ENCODE measurements at regions not wholly inside any gene's neighbourhood (a gene's known extent, or its start where the extent isn't known, plus 50 kb on each side); places are given as distances from the start of the nearest gene placed in this dataset.

DNA sequence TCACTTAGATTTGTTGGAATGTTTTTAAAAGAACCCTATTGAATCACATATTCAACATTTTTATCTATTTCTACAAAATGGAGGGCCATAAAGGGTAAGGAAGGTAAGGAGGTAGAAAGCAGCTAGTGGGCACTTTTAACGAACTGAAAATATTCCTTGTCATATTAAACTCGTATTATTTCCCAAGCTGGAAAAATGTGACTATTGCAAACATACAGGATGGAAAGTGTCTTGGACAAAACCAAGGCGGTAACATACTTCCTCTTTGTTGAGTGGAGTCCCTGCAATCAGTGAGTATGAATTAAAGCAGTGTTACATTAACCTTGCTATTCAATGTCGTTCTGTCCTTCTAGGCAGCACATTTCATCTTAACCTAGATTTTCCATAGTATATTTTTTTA lies 165.6 kb downstream of the RCN1 start:
- no peaks in the 10 kb centered on the region for H3K4me1 Mint-ChIP-seq
- peaks cover 0 to 3% (median 0%) of the 10 kb centered on the region in 11 donors for H3K9me3 Mint-ChIP-seq
- CTCF ChIA-PET: no interaction called here
- no peak for DNase-seq
- H3K4me3 Mint-ChIP-seq: no peak overlapping the region
- intact Hi-C loops (cut with micrococcal nuclease): no loop called here
- POLR2A ChIA-PET: no interaction called here
- Histone ChIP-seq H3K36me3 (ENCODE audit: control insufficient read depth in 2 of 3, insufficient read depth in 3 of 3, low read length in 3 of 3) (no peaks in the 10 kb centered on the region), H3K9me3 (ENCODE audit: control insufficient read depth in 2 of 3, low read length in 3 of 3) (no peaks in the 10 kb centered on the region), H3K4me3 (ENCODE audit: low read length) (no peak overlapping the region), H3K27me3 (ENCODE audit: control insufficient read depth in 2 of 2, insufficient read depth in 2 of 2, low read length in 2 of 2) (no peaks in the 10 kb centered on the region), H3K4me1 (ENCODE audit: control insufficient read depth in 2 of 2, insufficient read depth in 2 of 2, low read length in 2 of 2) (no peaks in the 10 kb centered on the region), H3K27ac (ENCODE audit: low read depth, low read length) (no peak overlapping the region)
- no peaks in the 10 kb centered on the region for H3K36me3 Mint-ChIP-seq
- peaks cover 0 to 18% (median 16%) of the 10 kb centered on the region in 5 donors for H3K27me3 Mint-ChIP-seq
- no peak for ATAC-seq
- no peak overlapping the region for H3K27ac Mint-ChIP-seq

DNA sequence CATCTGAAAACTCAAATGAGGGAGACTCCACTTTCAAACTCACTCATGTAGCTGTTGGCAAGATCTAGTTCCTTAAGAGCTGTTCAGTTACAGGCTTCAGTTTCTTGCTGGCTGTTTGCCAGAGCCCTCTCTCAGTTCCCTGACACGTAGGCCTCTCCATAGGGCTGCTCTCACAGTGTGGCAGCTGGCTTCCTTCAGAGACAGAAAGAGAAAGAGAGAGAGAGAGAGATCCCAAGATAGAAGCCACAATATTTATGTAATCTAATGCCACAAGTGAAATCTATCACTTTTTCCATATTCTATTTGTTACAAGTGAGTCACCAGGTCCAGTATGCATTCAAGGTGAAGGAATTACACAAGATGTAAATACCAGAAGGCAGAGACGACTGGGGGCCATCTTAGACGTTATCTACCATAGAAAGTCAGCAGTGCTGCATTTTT lies 168.8 kb downstream of the RCN1 start:
- CTCF ChIA-PET: no interaction called here
- intact Hi-C loops (cut with micrococcal nuclease): no loop called here
- Histone ChIP-seq H3K36me3 (ENCODE audit: control insufficient read depth in 2 of 3, insufficient read depth in 3 of 3, low read length in 3 of 3) (no peaks in the 10 kb centered on the region), H3K27me3 (ENCODE audit: control insufficient read depth in 2 of 2, insufficient read depth in 2 of 2, low read length in 2 of 2) (no peaks in the 10 kb centered on the region), H3K4me3 (ENCODE audit: low read length) (no peak overlapping the region), H3K27ac (ENCODE audit: low read depth, low read length) (no peak overlapping the region), H3K4me1 (ENCODE audit: control insufficient read depth in 2 of 2, insufficient read depth in 2 of 2, low read length in 2 of 2) (no peaks in the 10 kb centered on the region), H3K9me3 (ENCODE audit: control insufficient read depth in 2 of 3, low read length in 3 of 3) (no peaks in the 10 kb centered on the region)
- H3K4me3 Mint-ChIP-seq: no peak overlapping the region
- no peaks in the 10 kb centered on the region for H3K4me1 Mint-ChIP-seq
- H3K9me3 Mint-ChIP-seq: peaks cover 0 to 3% (median 0%) of the 10 kb centered on the region in 11 donors
- ATAC-seq (no peak), DNase-seq (no peak)
- POLR2A ChIA-PET: no interaction called here
- peaks cover 0 to 37% (median 7%) of the 10 kb centered on the region in 5 donors for H3K27me3 Mint-ChIP-seq
- no peaks in the 10 kb centered on the region for H3K36me3 Mint-ChIP-seq
- no peak overlapping the region for H3K27ac Mint-ChIP-seq

DNA sequence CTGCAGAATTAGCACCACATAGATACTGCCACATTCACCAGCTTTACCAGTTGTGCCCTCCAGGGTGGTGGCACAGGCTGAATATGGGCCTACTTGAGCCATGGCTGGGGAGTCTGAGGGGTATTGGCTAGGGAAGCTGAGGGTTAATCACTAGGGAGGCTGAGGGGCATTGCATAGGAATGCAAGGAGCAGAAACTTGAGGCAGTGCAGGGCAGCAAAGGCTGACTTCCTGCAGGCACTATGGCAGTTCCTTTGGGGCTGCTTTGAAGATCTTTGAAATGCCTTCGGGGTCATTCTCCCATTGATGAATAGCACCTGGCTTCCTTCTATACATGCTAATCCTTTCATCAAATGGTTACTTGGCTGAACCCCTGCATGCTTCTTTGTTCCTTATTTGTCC lies 171.5 kb downstream of the RCN1 start:
- no peak overlapping the region for H3K4me3 Mint-ChIP-seq
- Histone ChIP-seq H3K36me3 (ENCODE audit: control insufficient read depth in 2 of 3, insufficient read depth in 3 of 3, low read length in 3 of 3) (no peaks in the 10 kb centered on the region), H3K27ac (ENCODE audit: low read depth, low read length) (no peak overlapping the region), H3K4me3 (ENCODE audit: low read length) (no peak overlapping the region), H3K4me1 (ENCODE audit: control insufficient read depth in 2 of 2, insufficient read depth in 2 of 2, low read length in 2 of 2) (no peaks in the 10 kb centered on the region), H3K9me3 (ENCODE audit: control insufficient read depth in 2 of 3, low read length in 3 of 3) (no peaks in the 10 kb centered on the region), H3K27me3 (ENCODE audit: control insufficient read depth in 2 of 2, insufficient read depth in 2 of 2, low read length in 2 of 2) (no peaks in the 10 kb centered on the region)
- intact Hi-C loops (cut with micrococcal nuclease): no loop called here
- peaks cover 0 to 3% (median 0%) of the 10 kb centered on the region in 11 donors for H3K9me3 Mint-ChIP-seq
- ChIA-PET CTCF (no interaction called here), POLR2A (no interaction called here)
- H3K4me1 Mint-ChIP-seq: no peaks in the 10 kb centered on the region
- no peaks in the 10 kb centered on the region for H3K36me3 Mint-ChIP-seq
- DNase-seq (no peak), ATAC-seq (no peak)
- H3K27me3 Mint-ChIP-seq: peaks cover 0 to 38% (median 6%) of the 10 kb centered on the region in 5 donors
- H3K27ac Mint-ChIP-seq: no peak overlapping the region

DNA sequence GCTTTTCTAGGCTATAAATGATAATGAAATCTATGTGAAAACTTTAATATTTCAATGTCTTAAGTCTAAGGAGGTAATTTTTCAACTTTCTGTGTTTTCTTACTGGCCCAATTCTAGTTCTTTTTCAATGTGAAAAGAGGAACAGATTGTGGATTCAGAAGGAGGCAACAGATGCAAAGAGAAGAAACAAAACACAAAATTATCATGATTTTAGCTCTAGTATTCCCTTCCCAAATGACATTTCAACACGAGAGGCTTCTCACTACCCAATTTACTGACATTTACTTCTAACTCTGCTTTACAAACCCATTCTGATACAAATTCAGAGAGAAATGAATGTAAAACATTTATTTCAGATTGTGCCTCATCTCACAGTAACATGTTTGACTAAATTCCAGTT lies 169.4 kb downstream of the WT1 start:
- no peaks in the 10 kb centered on the region for H3K27me3 ChIP-seq (ENCODE audit: control insufficient read depth in 2 of 2, insufficient read depth in 2 of 2, low read length in 2 of 2)
- intact Hi-C loops (cut with micrococcal nuclease): no loop called here
- no peak overlapping the region for H3K4me3 ChIP-seq (ENCODE audit: low read length)
- no peak overlapping the region for H3K4me3 Mint-ChIP-seq
- H3K27ac ChIP-seq (ENCODE audit: low read depth, low read length): no peak overlapping the region
- H3K9me3 Mint-ChIP-seq: peaks cover 0 to 3% (median 0%) of the 10 kb centered on the region in 11 donors
- no peaks in the 10 kb centered on the region for H3K4me1 ChIP-seq (ENCODE audit: control insufficient read depth in 2 of 2, insufficient read depth in 2 of 2, low read length in 2 of 2)
- no peaks in the 10 kb centered on the region for H3K9me3 ChIP-seq (ENCODE audit: control insufficient read depth in 2 of 3, low read length in 3 of 3)
- CTCF ChIA-PET: no interaction called here
- peaks cover 0 to 31% (median 6%) of the 10 kb centered on the region in 5 donors for H3K27me3 Mint-ChIP-seq
- POLR2A ChIA-PET: no interaction called here
- no peaks in the 10 kb centered on the region for H3K36me3 ChIP-seq (ENCODE audit: control insufficient read depth in 2 of 3, insufficient read depth in 3 of 3, low read length in 3 of 3)
- no peak for ATAC-seq
- no peaks in the 10 kb centered on the region for H3K4me1 Mint-ChIP-seq
- no peak for DNase-seq
- H3K36me3 Mint-ChIP-seq: no peaks in the 10 kb centered on the region
- no peak overlapping the region for H3K27ac Mint-ChIP-seq

DNA sequence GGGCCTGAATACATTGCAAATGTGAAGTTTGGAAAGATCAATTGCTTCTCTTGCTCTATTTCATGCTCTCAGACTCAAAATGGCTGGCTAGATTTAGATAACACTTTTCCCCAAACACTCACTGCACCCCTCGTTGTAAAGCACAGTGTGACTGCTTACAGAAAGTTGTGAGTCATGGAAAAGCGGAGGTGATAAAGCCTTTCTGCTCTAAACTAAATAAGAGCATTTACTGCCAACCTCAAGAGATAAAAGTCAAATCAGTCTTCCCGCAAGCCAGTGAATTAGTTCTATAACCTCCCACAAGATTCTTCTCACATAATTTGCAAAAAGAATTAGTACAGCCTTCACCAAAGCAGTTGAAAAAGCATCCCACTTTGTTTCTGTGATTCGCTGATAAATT lies 168.7 kb downstream of the WT1 start:
- POLR2A ChIA-PET: no interaction called here
- H3K4me3 Mint-ChIP-seq: no peak overlapping the region
- Histone ChIP-seq H3K27me3 (ENCODE audit: control insufficient read depth in 2 of 2, insufficient read depth in 2 of 2, low read length in 2 of 2) (no peaks in the 10 kb centered on the region), H3K4me1 (ENCODE audit: control insufficient read depth in 2 of 2, insufficient read depth in 2 of 2, low read length in 2 of 2) (no peaks in the 10 kb centered on the region), H3K36me3 (ENCODE audit: control insufficient read depth in 2 of 3, insufficient read depth in 3 of 3, low read length in 3 of 3) (no peaks in the 10 kb centered on the region), H3K4me3 (ENCODE audit: low read length) (no peak overlapping the region), H3K9me3 (ENCODE audit: control insufficient read depth in 2 of 3, low read length in 3 of 3) (no peaks in the 10 kb centered on the region), H3K27ac (ENCODE audit: low read depth, low read length) (no peak overlapping the region)
- DNase-seq (no peak), ATAC-seq (no peak)
- H3K36me3 Mint-ChIP-seq: no peaks in the 10 kb centered on the region
- H3K9me3 Mint-ChIP-seq: peaks cover 0 to 3% (median 0%) of the 10 kb centered on the region in 11 donors
- no peaks in the 10 kb centered on the region for H3K4me1 Mint-ChIP-seq
- CTCF ChIA-PET: no interaction called here
- intact Hi-C loops (cut with micrococcal nuclease): no loop called here
- no peak overlapping the region for H3K27ac Mint-ChIP-seq
- H3K27me3 Mint-ChIP-seq: peaks cover 0 to 29% (median 6%) of the 10 kb centered on the region in 5 donors

DNA sequence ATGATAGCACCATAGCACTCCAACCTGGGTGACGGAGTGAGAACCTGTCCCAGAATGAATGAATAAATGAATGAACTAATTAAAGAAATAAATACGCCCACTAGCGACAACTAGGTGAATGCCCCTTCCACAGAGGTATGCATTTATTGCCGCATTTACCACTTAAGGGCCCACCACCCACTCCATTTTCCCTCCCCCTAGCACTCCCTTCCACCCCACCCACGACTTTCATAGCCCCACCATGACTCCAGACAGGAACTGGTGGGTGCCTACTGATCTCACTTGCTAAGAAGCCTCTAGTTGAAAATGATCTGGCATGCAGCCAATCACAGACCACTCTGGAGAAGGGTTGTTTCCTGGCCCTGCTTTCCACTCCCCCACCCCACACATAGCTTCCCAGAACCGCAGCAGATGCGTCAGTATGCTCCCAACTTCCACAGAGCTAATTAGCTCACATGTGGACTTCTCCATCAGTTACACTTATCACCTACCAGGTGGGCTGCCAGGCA lies 167.6 kb downstream of the WT1 start:
- peaks cover 0 to 22% (median 6%) of the 10 kb centered on the region in 5 donors for H3K27me3 Mint-ChIP-seq
- DNase-seq (no peak), ATAC-seq (no peak)
- intact Hi-C loops (cut with micrococcal nuclease): no loop called here
- no peaks in the 10 kb centered on the region for H3K4me1 Mint-ChIP-seq
- no peaks in the 10 kb centered on the region for H3K27me3 ChIP-seq (ENCODE audit: control insufficient read depth in 2 of 2, insufficient read depth in 2 of 2, low read length in 2 of 2)
- CTCF ChIA-PET: no interaction called here
- peaks cover 0 to 3% (median 0%) of the 10 kb centered on the region in 11 donors for H3K9me3 Mint-ChIP-seq
- no peak overlapping the region for H3K27ac ChIP-seq (ENCODE audit: low read depth, low read length)
- H3K4me3 Mint-ChIP-seq: no peak overlapping the region
- no peaks in the 10 kb centered on the region for H3K4me1 ChIP-seq (ENCODE audit: control insufficient read depth in 2 of 2, insufficient read depth in 2 of 2, low read length in 2 of 2)
- H3K27ac Mint-ChIP-seq: no peak overlapping the region
- no peak overlapping the region for H3K4me3 ChIP-seq (ENCODE audit: low read length)
- no peaks in the 10 kb centered on the region for H3K36me3 Mint-ChIP-seq
- POLR2A ChIA-PET: no interaction called here
- H3K9me3 ChIP-seq (ENCODE audit: control insufficient read depth in 2 of 3, low read length in 3 of 3): no peaks in the 10 kb centered on the region
- no peaks in the 10 kb centered on the region for H3K36me3 ChIP-seq (ENCODE audit: control insufficient read depth in 2 of 3, insufficient read depth in 3 of 3, low read length in 3 of 3)

DNA sequence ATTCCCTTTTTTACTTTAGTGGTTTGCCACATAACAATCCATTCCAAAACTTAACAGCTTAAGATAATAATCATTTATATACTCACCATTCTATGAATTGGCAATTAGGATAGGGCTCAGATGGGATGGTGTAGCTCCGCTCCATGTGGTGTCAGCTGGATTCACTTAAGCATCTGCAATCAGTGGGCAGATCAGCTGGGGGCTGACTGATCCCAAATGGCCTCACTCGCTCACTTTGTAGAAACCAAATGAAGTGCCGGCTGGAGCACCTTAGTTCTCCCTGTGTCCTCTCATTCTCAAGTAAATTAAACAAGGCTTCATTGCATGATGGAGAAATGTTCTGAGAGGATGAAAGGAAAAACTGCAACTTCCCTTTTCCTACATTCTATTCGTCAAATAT lies 161.4 kb downstream of the WT1 start:
- peaks cover 8 to 29% (median 15%) of the 10 kb centered on the region in 5 donors for H3K27me3 Mint-ChIP-seq
- POLR2A ChIA-PET: no interaction called here
- H3K9me3 ChIP-seq (ENCODE audit: control insufficient read depth in 2 of 3, low read length in 3 of 3): no peaks in the 10 kb centered on the region
- no peaks in the 10 kb centered on the region for H3K4me1 Mint-ChIP-seq
- intact Hi-C loops (cut with micrococcal nuclease): no loop called here
- H3K36me3 Mint-ChIP-seq: no peaks in the 10 kb centered on the region
- CTCF ChIA-PET: no interaction called here
- H3K9me3 Mint-ChIP-seq: peaks cover 0 to 4% (median 0%) of the 10 kb centered on the region in 11 donors
- H3K4me3 Mint-ChIP-seq: no peak overlapping the region
- no peaks in the 10 kb centered on the region for H3K27me3 ChIP-seq (ENCODE audit: control insufficient read depth in 2 of 2, insufficient read depth in 2 of 2, low read length in 2 of 2)
- H3K27ac Mint-ChIP-seq: no peak overlapping the region
- DNase-seq (no peak), ATAC-seq (no peak)
- H3K4me3 ChIP-seq (ENCODE audit: low read length): no peak overlapping the region
- H3K4me1 ChIP-seq (ENCODE audit: control insufficient read depth in 2 of 2, insufficient read depth in 2 of 2, low read length in 2 of 2): no peaks in the 10 kb centered on the region
- H3K36me3 ChIP-seq (ENCODE audit: control insufficient read depth in 2 of 3, insufficient read depth in 3 of 3, low read length in 3 of 3): no peaks in the 10 kb centered on the region
- H3K27ac ChIP-seq (ENCODE audit: low read depth, low read length): no peak overlapping the region
